Left cardiac atrium (tissue), 4 donors: ENCODE measurements at regions not wholly inside any gene's neighbourhood (a gene's known extent, or its start where the extent isn't known, plus 50 kb on each side); places are given as distances from the start of the nearest gene placed in this dataset.
"Not testable (repeated sequence)": the region's sequence is repeated elsewhere in the genome, so short reads cannot be mapped to it uniquely, and the experiment has no call there.

Experiments
- ATAC-seq, 2 donors: fragments of 200-7000 bp; cut with Tn5 transposase; one replicate each; pipeline ENCODE4 v1.9.1; 2020; ENCODE audit warnings: mild to moderate bottlenecking in 2 of 2, moderate library complexity in 2 of 2
- DNase-seq: peaks from one replicate; pipeline ENCODE4 v3.0.0-alpha.2; 2020
- intact Hi-C, 2 donors: fragments of 100-400 bp; cut with DNase I; formaldehyde crosslinking; loops; one replicate each; pipeline versions ENCODE4 v1.14.1 to v1.15.1; 2022 to 2023
- donor health status: DM: no; HTN: yes; CAD: no.
- donor health status: DM: no; HTN: yes; CAD: no; lungs with severe emphysema.
- donor health status: DM: yes; HTN: yes; CAD: no.
- donor health status: Dilated cardiomyopathy.

DNA sequence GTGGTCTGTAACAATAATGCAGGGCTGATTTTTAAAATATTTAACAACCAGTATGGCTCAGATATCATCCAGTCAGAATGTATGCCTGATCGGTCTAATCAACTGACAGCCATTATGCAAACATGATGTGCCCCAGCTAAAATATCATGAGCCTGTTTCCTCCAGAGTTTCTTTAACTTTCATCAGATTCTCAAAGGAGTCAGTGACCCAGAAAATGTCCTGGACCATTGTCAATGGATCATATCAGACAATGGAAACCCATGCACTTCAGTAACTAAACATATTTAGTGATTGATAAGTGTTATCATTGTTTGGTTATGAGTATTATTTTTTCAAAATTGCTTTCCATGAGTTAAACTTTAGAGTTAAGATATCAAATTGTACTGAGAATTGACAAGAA lies 173.5 kb downstream of the LMBRD1 start:
- ATAC-seq, result no peak
- intact Hi-C loops, result no loop called here
- no peak for DNase-seq

DNA sequence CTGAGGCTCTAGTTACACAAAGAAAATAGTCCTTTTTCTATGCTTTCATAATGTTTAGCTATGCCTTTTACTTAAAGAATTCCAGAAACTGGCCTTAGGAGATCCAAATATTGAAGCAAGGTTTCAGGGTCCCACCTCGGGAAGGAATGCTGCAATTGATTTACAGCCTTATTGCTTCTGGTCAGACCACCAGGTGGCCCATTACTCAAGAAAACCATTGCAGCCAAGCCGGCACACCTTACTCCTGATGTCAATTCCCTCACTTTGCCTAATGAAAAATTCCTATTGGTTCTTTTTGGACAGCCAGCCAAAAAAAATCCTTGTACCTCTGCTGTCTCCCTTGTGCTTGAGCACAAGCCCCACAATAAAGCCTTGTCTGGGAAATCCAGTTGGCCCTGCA lies 173.9 kb downstream of the LMBRD1 start:
- ATAC-seq, result no peak
- intact Hi-C loops, result no loop called here
- no peak for DNase-seq

DNA sequence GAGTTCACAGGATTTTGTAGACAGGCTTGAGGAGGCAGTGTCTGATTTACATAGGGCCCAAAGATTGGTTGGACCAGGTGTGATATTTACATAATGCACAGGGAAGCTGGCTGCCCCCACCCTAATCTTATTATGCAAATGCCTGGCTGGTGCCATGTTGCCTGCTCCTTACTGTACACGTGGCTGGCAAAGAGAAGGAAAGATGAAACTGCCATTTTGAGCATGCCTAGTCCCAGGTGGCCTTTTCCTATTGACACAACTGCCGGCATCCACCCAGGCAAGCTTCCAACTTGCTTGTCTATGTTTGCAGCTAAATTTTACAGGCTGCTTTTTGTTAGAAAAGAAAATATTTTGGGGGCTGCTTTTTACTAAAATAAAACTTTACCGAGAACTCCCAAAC lies 174.6 kb downstream of the LMBRD1 start:
- no peak for DNase-seq
- intact Hi-C loops, result no loop called here
- no peak for ATAC-seq

DNA sequence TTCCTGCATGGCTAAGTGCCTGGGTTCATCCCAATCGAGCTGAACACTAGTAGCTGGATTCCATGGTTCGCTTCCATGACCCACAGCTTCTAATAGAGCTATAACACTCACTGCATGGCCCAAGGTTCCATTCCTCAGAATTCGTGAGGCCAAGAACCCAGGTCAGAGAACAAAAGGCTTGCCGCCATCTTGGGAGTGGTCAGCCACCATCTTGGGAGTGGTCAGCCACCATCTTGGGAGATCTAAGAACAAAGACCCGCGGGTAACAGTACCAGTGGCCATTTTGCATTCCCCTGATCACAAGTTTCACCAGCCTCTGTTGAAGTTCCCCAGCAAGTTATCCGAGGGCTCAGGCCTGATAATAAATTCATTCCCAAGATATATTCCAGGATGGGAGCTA lies 179.6 kb downstream of the LMBRD1 start:
- ATAC-seq (no peak), DNase-seq (no peak)
- intact Hi-C loops, result no loop called here

DNA sequence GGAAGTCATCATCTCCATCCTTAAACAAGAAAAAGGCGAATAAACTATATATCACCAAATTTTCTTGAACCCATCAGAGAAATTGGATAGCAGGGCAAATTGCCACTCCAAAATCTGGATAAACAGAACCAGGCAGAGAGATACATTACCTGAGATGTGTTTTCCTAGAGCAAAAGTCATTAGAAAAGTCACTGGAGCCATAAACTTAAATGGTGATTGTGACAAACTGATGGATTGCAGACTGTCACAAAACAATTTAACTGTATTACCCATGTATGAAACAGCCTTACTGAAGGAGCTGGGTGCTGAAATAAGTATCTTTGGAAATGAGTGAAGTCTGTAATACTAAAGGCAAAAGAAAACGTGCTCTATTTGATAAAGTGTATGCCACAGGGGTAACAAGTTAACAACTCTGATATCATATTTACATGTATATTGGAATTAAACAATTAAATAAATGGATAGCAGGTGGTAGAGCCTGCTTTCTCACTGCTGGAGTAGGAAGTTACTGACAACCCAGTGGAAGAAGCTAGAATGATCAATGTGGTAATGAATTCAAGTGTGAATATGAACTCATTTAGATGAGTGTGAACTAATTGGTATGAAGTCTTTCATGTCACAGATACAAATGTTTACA lies 186.9 kb downstream of the LMBRD1 start:
- DNase-seq, result no peak
- intact Hi-C loops, result no loop called here
- ATAC-seq, result no peak

DNA sequence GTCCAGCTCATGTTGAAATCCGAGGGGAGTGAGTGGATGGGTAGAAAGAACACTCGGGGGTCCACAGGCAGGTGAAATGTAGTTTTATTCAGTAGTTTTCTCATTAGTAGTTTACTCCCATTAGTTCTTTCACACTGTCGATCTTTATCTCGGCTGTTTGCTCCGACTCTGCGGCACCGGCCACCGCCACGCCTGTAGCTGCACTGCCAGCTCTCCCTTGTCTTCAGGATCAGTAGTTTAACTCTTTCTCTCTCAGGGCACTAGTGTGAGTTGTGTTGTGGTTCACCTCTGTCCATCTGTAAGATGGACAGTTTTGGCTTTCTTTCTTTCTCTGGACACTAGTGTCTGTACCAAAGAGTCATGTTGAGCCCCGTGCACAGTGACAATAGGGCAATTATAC lies 195.7 kb downstream of the LMBRD1 start:
- DNase-seq (no peak), ATAC-seq (no peak)
- intact Hi-C loops, result no loop called here

DNA sequence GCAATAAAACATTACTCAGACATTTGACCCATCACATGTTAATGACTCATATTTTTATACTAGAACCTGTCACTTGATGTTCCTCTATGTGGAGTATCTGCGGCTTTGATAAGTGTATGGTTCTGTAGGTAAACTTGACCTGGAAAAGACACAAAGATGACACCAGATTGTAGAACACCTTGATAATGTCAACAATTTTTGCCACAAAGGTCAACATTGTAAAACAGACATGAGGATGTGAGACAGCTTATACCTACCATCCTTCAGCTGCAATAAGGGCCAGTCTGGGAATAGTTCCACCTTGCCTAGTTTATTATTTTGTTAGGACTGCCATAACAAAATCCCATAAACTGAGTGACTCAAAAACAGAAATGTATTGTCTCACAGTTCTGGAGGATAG lies 202.4 kb downstream of the LMBRD1 start:
- no peak for DNase-seq
- intact Hi-C loops, result no loop called here
- ATAC-seq, result no peak

DNA sequence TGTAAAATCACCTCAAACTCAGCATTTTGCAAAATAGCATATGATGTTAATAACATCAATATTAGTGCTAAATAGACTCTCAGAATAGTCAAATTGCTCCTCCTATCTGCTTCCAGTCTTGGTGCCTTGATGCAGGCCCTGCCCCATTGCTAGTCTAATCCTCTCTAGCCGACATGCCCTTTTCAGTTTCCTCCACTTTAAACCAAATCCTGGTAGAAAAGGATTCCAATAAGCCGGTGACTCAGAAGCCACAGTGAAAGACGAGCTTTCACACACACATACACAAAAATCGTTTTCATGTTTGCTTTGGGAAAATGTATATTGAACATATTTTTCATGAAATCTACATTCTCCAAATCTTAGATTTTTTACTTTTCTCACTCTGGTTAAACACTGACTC lies 203.1 kb downstream of the LMBRD1 start:
- intact Hi-C loops, result no loop called here
- ATAC-seq (no peak), DNase-seq (no peak)

DNA sequence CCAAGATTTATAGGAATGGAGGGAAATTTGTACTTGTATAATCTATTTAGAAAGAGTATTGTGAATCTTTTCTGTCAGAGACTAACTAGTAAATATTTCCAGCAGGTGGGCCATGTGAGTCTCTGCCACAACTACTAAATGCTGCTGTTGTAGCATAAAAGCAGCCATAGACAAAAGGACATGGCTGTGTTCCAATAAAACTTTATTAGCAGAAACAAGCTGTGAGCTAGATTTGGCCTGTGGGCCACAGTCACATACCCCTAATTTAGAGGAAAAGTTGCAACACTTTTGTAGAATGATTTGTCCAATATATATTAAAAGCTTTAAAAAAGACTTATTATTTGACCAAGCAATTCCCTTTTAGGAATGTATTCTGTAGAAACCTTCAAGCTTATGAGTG lies 207.2 kb downstream of the LMBRD1 start:
- ATAC-seq, result no peak
- DNase-seq, result no peak
- intact Hi-C loops, result no loop called here

DNA sequence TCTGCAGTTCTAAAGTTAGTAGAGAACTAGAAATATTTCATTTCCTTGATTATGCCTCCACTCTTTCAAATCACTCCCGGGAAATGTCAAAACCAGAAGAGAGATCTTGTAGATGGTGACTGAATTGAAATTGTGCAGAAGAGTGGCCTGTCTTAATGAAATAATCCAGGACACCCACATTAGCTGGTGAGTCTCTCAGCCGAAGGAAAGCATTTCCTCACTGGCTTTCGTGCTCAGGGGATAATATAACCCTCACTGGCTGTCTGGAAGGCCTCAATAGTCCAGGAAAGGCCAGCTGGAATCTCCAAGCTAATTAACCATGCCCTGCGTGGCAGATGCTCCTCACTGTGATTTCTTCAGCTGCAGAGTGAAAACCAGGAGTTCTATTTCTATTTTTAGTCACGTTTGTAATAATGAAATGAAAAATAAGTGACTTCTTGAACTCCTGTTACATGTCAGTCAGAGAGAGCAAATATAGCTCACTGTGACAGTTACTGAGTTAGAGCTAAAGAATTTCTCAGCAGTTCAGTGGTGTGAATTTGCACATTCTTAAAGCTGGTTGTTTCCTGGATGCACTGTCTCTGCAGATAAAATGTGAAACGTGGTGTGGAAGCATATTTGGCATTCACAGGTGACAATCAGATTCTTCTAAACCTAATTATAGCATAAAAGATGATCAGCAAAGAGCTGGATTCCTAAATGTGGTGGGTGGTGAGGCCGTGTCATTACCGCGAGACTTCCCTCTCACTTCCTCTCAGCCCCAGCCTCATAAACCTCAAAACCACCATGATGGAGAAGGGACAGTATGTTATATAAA lies 211.7 kb downstream of the LMBRD1 start:
- ATAC-seq (peak; percentile 8 to 26), DNase-seq (no peak)
- intact Hi-C loops, result no loop called here

DNA sequence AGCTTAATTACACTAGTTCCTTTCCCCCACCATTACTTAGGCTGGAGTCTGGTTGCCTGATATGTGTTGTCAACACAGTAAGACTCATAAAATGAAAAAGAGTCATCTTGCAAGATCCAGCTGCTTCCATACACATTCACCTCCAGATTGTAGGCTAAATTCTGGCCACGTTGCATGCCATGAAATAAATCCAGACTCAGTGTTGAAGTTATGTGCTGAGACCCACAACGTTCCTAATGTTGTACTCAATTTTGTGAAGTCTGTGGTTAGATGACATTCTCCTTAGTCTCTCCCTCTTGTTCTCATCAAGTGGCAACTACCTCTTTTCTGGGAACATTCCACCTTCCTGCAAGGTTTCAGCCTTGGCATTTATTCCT lies 212.3 kb downstream of the LMBRD1 start:
- no peak for DNase-seq
- no peak for ATAC-seq
- intact Hi-C loops, result no loop called here

DNA sequence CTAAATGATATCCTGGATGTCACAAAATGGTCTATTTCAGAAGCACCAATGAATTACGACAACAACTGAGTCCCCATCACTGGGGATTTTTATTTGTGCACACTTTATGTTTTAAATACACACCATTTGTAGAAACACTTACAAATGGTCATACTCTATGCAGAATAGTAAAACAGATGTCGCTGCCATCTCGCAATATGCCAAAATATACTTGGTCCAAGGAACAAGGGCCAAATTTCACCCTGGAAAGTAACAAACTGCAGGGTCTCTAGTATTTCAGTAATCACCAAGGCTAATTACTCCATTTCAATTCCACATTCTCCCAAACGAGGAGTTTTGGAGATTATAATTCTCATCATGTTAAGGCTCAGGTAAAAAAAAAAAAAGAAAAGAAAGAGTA lies 215.2 kb downstream of the LMBRD1 start:
- no peak for ATAC-seq
- DNase-seq, result no peak
- intact Hi-C loops, result no loop called here

DNA sequence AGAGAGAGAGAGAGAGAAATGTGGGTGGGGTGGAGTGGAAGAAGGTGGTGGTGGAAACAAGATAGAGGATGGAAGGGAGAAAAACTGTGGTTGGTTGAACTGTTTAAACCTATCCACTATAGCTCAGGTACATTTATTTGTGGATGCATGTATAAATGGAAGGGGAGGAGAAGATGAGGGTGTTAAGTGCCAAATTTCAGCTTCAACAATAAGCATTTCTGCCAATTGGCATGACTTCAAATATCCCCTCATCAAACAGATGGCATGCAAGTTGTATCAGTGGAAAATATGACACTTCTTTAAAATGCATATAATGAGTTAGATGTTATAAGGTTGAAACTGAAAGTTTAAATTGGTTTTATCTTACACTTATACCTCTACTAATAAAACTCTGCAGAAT lies 216.1 kb downstream of the LMBRD1 start:
- ATAC-seq, result no peak
- DNase-seq, result no peak
- intact Hi-C loops, result no loop called here

DNA sequence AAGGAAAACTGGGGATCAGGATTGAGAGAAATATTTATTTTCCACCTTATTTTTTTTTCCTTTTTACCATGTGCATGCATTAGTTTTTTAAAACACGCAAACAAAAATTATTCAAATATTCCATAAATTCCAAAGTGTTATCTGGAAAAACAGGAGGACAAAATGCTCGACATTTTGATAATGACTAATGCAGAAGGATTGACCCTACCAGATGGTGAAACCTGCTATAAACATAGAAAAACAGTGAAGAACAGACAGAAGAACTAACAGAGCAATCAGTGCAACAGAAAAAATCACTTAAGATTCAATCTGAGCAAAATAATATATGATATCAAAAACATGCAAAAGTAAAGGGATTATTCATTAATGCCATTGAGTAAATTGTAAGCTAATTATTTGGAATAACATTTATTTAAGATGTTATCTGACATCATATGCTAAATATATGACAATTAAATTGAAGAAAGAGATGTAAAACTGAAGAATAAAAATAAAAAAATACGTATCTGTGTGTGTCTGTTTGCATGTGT lies 218.4 kb downstream of the LMBRD1 start:
- intact Hi-C loops, result no loop called here
- ATAC-seq, result no peak
- no peak for DNase-seq

DNA sequence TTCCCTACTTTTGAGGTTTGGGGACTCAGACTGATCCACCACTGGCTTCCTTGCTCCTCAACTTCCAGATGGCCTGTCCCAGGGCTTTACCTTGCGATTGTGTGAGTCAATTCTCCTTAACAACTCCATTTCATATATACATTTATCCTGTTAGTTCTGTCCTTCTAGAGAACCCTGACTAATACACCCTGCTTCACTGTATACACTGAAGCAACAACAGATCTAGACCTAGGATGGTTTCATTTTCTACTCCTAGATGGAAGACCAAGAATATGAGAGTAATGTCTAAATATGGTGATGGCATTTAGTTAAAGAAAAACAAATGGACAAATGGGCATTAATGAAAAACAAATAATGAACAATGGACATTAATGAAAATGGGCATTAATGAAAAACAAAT lies 225.6 kb downstream of the LMBRD1 start:
- no peak for ATAC-seq
- intact Hi-C loops, result no loop called here
- DNase-seq, result no peak

DNA sequence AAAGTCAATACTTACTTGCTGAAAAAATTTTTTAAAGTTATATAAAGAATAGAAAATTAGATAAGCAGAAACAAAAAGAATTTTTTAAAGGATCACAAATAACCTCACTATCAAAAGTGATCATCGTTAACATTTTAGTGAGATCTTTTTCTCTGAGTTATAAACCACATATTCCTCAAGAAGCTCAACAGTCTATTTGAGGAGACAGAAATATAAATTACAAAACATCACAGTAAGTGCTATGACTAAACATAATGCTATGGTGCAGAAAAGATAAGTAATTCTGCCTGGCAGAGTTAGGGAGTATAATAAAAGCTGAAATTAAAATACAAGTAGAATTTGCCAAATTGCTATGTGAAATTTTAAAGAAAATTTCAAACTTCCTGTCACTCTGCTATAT lies 226.7 kb downstream of the LMBRD1 start:
- ATAC-seq (no peak), DNase-seq (no peak)
- intact Hi-C loops, result no loop called here

DNA sequence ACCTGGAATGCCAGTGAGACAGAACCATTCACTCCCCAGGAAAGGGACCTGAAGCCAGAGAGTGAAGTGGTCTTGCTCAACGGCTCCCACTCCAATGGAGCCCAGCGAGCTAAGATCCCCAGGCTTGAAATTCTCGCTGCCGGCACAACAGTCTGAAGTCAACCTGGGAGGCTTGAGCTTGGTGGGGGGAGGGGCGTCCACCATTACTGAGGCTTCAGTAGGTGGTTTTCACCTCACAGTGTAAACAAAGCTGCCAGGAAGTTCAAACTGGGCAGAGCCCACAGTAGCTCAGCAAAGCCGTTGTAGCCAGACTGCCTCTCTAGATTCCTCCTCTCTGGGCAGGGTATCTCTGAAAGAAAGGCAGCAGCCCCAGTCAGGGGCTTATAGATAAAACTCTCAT lies 236.2 kb downstream of the LMBRD1 start:
- intact Hi-C loops, ATAC-seq, DNase-seq: not testable (repeated sequence)

DNA sequence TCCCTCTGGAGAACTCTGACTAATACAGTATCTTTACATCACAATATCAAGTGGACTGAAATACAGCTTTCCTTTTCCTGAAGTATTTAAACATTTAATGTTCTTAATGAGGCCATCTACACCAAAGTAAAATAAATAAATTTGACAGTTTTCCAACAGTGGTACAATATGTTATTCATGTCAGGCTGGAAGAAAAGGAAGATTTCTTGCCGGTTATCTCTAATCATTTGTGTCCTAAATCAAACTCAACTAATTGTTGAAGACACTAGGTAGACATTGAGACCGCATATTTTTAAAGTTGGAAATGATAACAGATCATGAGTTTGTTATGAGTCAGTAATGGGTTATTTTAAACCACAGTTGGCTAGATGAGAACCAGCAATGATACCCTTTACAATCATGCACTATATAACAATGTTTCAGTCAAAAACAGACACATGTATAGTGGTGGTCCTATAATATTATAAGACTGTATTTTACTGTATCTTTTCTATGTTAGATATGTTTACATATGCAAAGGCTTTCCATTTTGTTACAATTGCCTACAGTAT lies 241.6 kb downstream of the LMBRD1 start:
- DNase-seq (no peak), ATAC-seq (no peak)
- intact Hi-C loops, result no loop called here

DNA sequence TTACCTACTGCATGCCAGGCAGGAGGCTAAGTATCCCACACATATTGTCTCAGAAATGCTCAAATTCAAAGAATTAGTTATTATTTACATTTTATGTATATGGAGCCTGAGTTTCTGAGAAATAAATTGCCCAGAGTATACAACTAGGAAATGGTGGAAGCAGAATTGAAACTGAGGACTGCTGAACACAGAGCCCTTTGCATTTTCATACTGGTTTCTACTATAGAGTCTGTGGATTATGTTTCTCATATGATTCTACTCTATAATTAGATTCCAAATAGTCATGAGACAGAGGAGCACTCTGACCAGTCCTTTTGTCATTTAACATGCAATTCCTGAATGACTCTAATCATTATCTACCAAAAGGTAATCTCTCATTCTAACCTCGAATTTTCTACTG lies 254.3 kb downstream of the LMBRD1 start:
- ATAC-seq (no peak), DNase-seq (no peak)
- intact Hi-C loops, result no loop called here

DNA sequence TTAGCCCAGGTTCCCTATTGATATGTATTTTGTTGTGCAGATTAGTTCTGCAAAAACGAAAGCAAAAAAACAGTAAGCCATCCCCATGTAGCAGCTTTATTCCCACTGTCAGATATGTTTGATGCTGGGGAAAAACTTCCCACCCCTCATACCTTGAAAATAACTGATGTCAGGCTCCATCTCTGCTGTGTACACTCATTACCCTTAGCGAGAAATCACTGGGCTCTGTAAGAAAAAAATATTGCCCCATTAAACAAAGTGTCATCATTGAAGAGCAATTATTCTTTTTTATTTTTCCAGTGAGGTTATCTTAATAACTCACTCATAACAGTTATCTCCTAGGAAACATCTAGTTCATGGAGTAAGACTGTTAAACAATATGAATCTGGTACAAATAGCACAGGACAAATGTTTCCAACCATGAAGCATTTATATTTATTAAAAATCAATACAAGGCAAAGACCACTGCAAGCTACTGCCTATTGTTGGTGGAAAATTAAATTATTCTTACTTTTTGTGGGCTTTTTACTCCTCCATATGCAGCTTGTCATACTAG lies 268.8 kb downstream of the LMBRD1 start:
- DNase-seq, result no peak
- intact Hi-C loops, result no loop called here
- ATAC-seq, result no peak
